Neuronal stem cell (in vitro differentiated cells): ENCODE measurements at regions not wholly inside any gene's neighbourhood (a gene's known extent, or its start where the extent isn't known, plus 50 kb on each side); places are given as distances from the start of the nearest gene placed in this dataset.
A peak's percentile ranks its signal among the peaks of the same experiment; 100 is the strongest.

Source experiments
- DNase-seq: peaks from one replicate; pipeline ENCODE4 v3.0.0-alpha.2; 2013; ENCODE audit warnings: low spot score
- H2AFZ ChIP-seq: one replicate; pipeline ENCODE4 v1.6.1; 2013; ENCODE audit warnings: mild to moderate bottlenecking, low read length, inconsistent platforms
- H2AK5ac ChIP-seq: 2 replicates; pipeline ENCODE4 v1.6.1; 2013; ENCODE audit warnings: low read depth, mild to moderate bottlenecking, inconsistent platforms, low read length, moderate library complexity, mixed read lengths
- H2BK120ac ChIP-seq: 2 replicates; pipeline ENCODE4 v1.6.1; 2013; ENCODE audit warnings: low read depth, mild to moderate bottlenecking, inconsistent platforms, low read length, moderate library complexity, mixed read lengths
- H2BK12ac ChIP-seq: one replicate; pipeline ENCODE4 v1.6.1; 2013; ENCODE audit warnings: low read length, inconsistent platforms
- H2BK15ac ChIP-seq: 2 replicates; pipeline ENCODE4 v1.6.1; 2013; ENCODE audit warnings: mild to moderate bottlenecking, low read length, inconsistent platforms, mixed read lengths
- H2BK5ac ChIP-seq: one replicate; pipeline ENCODE4 v1.6.1; 2013; ENCODE audit warnings: inconsistent platforms, mild to moderate bottlenecking, low read length, moderate library complexity
- H3K14ac ChIP-seq: one replicate; pipeline ENCODE4 v1.6.1; 2013; ENCODE audit warnings: low read length, inconsistent platforms
- H3K18ac ChIP-seq: 2 replicates; pipeline ENCODE4 v1.6.1; 2013; ENCODE audit warnings: low read length, inconsistent platforms
- H3K23ac ChIP-seq: 2 replicates; pipeline ENCODE4 v1.6.1; 2013; ENCODE audit warnings: low read depth, mild to moderate bottlenecking, mixed read lengths, low read length, inconsistent platforms; ENCODE audit not compliant: poor library complexity
- H3K27ac ChIP-seq: replicated peaks from 3 replicates; pipeline ENCODE4 v1.5.1; 2013; ENCODE audit warnings: low read length, inconsistent platforms
- H3K27me3 ChIP-seq, 3 experiments: 2 replicates each; pipeline ENCODE4 v1.6.1; 2013; ENCODE audit warnings: low read length in 3 of 3, mild to moderate bottlenecking in 2 of 3, inconsistent platforms in 1 of 3, low read depth in 1 of 3, mixed read lengths in 1 of 3, moderate library complexity in 1 of 3; ENCODE audit not compliant: control insufficient read depth in 3 of 3, insufficient read depth in 3 of 3
- H3K36me3 ChIP-seq, 2 donors: replicated peaks in 1 of 2; 2 replicates each; pipeline ENCODE4 v1.6.1; 2013; ENCODE audit warnings: low read length in 2 of 2; ENCODE audit not compliant: control insufficient read depth in 2 of 2, insufficient read depth in 2 of 2
- H3K4ac ChIP-seq: 2 replicates; pipeline ENCODE4 v1.6.1; 2013; ENCODE audit warnings: inconsistent platforms, mild to moderate bottlenecking, low read length, moderate library complexity
- H3K4me1 ChIP-seq, 2 donors: 1 replicate in 1 of 2; 2 replicates in 1 of 2; pipeline ENCODE4 v1.6.1; 2013; ENCODE audit warnings: low read length in 2 of 2, low read depth in 1 of 2; ENCODE audit not compliant: control insufficient read depth in 2 of 2, insufficient read depth in 1 of 2
- H3K4me2 ChIP-seq: one replicate; pipeline ENCODE4 v1.6.1; 2013; ENCODE audit warnings: mild to moderate bottlenecking, low read length, inconsistent platforms; ENCODE audit not compliant: insufficient read depth, poor library complexity, severe bottlenecking
- H3K4me3 ChIP-seq, 2 donors: 2 replicates each; pipeline ENCODE4 v1.5.1; 2013; ENCODE audit warnings: low read length in 2 of 2, mild to moderate bottlenecking in 2 of 2, inconsistent platforms in 1 of 2, moderate library complexity in 1 of 2
- H3K79me1 ChIP-seq: one replicate; pipeline ENCODE4 v1.6.1; 2013; ENCODE audit warnings: low read depth, mild to moderate bottlenecking, inconsistent platforms, low read length, moderate library complexity
- H3K9ac ChIP-seq: one replicate; pipeline ENCODE4 v1.6.1; 2013; ENCODE audit warnings: mild to moderate bottlenecking, low read depth, low read length, inconsistent platforms; ENCODE audit not compliant: poor library complexity
- H3K9me3 ChIP-seq, 2 donors: replicated peaks in 1 of 2; 2 replicates each; pipeline versions ENCODE3 to v1.6.1; 2013; ENCODE audit warnings: low read length in 2 of 2, mild to moderate bottlenecking in 2 of 2, inconsistent platforms in 1 of 2, low read depth in 1 of 2, mixed read lengths in 1 of 2, moderate library complexity in 1 of 2; ENCODE audit not compliant: control insufficient read depth in 2 of 2, insufficient read depth in 1 of 2
- H4K8ac ChIP-seq: one replicate; pipeline ENCODE4 v1.6.1; 2013; ENCODE audit warnings: low read depth, mild to moderate bottlenecking, inconsistent platforms, low read length, moderate library complexity
- H4K91ac ChIP-seq: one replicate; pipeline ENCODE4 v1.6.1; 2013; ENCODE audit warnings: low read length, low read depth, mild to moderate bottlenecking, inconsistent platforms; ENCODE audit not compliant: poor library complexity
- WGBS, 2 donors: extraction: QIAGEN DNeasy Blood & Tissue Kit; methylation state at CpG; one replicate each; pipeline ENCODE4 v1.1.7; 2013; ENCODE audit warnings: missing lambda C conversion rate in 2 of 2, mixed read lengths in 1 of 2; ENCODE audit not compliant: insufficient read length in 2 of 2, insufficient replicate concordance in 1 of 2; ENCODE audit errors: extremely low coverage in 2 of 2; 5-methylcytosine and 5-hydroxymethylcytosine counted together

DNA sequence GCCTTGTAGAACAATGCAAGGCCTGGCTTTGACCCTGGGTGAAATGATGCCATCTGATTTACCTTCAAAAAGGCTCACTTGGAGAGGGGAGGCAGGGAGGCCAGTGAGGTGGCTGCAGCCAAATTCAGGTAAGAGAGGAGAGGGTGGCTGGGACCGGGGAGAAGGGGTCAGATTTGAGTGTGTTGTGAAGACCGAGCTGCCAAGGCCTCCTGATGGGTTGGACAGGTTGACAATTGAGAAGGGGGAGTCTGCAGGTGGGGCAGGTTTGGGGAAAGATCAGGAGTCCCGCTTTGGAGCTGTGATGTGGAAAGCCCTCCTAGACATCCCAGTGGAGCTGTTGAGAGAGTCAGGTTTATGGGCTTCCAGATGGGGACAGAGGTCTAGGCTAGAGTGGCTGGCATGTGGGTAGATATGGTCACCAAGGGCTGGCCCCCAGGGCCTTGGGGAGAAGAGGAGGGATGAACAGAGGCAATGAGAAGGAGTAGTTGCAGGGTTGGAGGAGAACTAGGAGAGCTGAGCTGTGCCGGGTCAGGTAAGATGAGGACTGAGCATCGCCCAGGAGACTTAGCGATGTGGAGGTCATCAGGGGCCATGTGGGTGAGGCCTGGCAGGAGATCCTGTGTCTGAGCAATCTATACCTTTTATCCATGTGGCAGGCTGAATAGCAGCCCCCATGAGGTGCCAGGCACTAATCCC lies 70.5 kb upstream of the TOX2 start:
- no peak overlapping the region for H2AFZ ChIP-seq

DNA sequence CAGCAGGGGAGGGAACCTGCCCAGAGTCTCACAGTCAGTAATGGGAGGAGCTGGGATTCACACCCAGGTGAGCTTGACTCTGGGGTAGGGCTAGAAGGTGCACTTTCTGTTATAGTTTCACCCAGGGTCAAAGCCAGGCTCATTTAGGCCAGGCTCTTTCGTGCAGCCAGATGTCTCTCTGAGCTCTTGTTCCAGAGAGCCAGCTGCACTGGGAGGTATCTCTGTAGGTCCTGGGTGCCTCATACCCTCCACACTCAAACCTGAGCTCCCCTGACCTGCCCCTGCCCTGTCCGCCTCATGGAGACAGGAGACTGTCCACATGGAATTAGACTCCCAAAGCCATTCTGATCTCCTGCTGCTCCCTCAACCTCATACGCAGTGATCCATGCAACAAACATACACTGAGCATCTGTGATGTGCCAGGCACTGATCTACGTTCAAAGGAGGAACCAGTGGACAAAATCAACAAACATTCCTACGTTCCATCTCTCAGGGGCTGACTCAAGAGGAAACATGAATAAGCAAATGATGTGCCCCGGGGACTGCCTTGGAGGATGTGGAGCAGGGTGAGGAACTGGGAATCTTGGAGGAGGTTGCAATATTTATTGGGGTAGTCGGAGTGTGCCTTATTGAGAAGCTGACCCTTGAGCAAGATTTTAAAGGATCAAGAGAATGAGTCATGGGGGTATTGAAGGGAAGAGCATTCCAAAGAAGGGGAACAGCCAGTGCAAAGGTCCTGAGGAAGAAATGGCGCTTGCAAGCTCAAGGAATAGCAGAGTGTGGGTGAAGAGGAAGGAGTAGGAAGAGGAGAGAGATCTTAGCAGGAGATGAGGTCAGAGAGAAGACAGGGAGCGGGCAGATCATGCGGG lies 71.3 kb upstream of the TOX2 start:
- Histone ChIP-seq H4K8ac (peak overlapping the region; percentile 58), H2BK5ac (no peak overlapping the region), H4K91ac (no peak overlapping the region), H3K14ac (no peak overlapping the region), H3K79me1 (no peaks in the 10 kb centered on the region), H3K27me3 (peaks cover 0 to 2% (median 0%) of the 10 kb centered on the region in 3 experiments), H2BK12ac (no peak overlapping the region), H3K4me2 (no peak overlapping the region), H2AK5ac (no peak overlapping the region), H2BK15ac (no peak overlapping the region), H2AFZ (no peak overlapping the region), H3K9ac (no peak overlapping the region), H3K27ac (no peak overlapping the region), H3K4me1 (peaks cover 0 to 11% of the 10 kb centered on the region in 2 donors), H3K23ac (peak overlapping the region; percentile 5), H3K36me3 (no peaks in the 10 kb centered on the region), H2BK120ac (no peak overlapping the region), H3K18ac (no peak overlapping the region), H3K4ac (no peak overlapping the region), H3K9me3 (no peaks in the 10 kb centered on the region), H3K4me3 (no peak overlapping the region)
- no peak for DNase-seq
- WGBS, 2 donors, result no CpG with 5 or more reads among the region's 10 CpGs

More for the DNA sequence above, 70.5 kb upstream of the TOX2 start:
- H3K9me3 ChIP-seq, result no peaks in the 10 kb centered on the region
- no peak overlapping the region for H3K4me3 ChIP-seq
- H2BK15ac ChIP-seq, result no peak overlapping the region
- H2AK5ac ChIP-seq, result peak overlapping the region; percentile 10
- H3K27me3 ChIP-seq, result peaks cover 0 to 2% (median 0%) of the 10 kb centered on the region in 3 experiments
- H3K79me1 ChIP-seq, result no peaks in the 10 kb centered on the region
- no peak overlapping the region for H3K4ac ChIP-seq
- no peak overlapping the region for H3K14ac ChIP-seq
- no peaks in the 10 kb centered on the region for H3K36me3 ChIP-seq
- peak overlapping the region; percentile 27 for H2BK120ac ChIP-seq
- H3K4me2 ChIP-seq, result no peak overlapping the region
- no peak overlapping the region for H3K18ac ChIP-seq
- no peak overlapping the region for H4K91ac ChIP-seq
- no peak overlapping the region for H3K27ac ChIP-seq
- peak overlapping the region; percentile 56 for H2BK5ac ChIP-seq
- WGBS, 2 donors, result no CpG with 5 or more reads among the region's 6 CpGs
- DNase-seq, result no peak
- peak overlapping the region; percentile 44 for H2BK12ac ChIP-seq
- no peak overlapping the region for H4K8ac ChIP-seq
- peaks cover 0 to 11% of the 10 kb centered on the region in 2 donors for H3K4me1 ChIP-seq
- no peak overlapping the region for H3K9ac ChIP-seq
- peak overlapping the region; percentile 5 for H3K23ac ChIP-seq

DNA sequence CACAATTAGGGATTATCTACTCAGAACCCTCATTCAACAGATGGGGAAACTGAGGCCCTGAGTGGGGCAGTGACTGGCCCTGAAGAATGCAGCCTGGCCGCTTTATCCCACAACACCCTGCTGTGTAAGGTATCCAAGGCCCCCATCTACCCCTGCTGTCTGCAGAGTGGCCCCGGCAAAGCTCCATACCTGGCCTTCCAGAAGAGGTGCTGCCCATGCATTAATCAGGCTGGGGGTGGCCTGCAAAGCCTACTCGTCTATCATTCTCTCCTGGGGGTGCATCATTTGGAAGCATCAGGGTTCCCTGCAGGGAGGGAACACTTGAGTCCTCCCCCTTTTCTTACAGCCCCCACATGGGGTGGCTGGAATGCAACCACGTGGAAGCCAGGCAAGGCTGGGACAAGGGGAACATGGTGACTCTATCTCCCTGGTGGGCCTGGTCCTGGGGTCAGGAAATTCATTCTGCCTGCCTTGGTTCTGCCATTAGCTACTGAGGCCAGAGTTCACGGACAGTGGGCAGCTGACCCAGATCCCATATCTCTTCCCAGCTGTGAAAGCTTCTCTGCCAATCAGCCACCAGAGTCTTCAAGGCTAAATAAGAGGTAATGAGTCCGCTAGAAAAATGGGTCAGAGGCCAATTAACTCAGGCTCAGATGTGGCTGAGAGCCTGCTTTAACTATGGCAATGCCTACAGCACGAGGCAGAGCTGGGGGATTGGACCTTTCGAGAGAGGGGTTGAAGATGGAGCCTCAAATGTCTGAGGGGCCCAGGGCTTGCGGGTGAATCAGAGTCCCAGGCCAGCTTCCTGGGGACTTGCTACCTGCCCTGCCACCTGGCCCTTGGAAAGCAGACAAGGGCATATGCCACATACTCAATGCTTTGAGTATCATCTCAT lies 72.3 kb upstream of the TOX2 start:
- H3K4ac ChIP-seq, result no peak overlapping the region
- H2BK120ac ChIP-seq, result no peak overlapping the region
- H3K4me3 ChIP-seq, result no peak overlapping the region
- H2AK5ac ChIP-seq, result no peak overlapping the region
- peak overlapping the region; percentile 58 for H4K8ac ChIP-seq
- H3K4me2 ChIP-seq, result no peak overlapping the region
- peaks cover 0 to 2% (median 0%) of the 10 kb centered on the region in 3 experiments for H3K27me3 ChIP-seq
- WGBS, 2 donors, result no CpG with 5 or more reads among the region's 9 CpGs
- H3K27ac ChIP-seq, result no peak overlapping the region
- no peak for DNase-seq
- H2BK15ac ChIP-seq, result no peak overlapping the region
- no peak overlapping the region for H2AFZ ChIP-seq
- no peak overlapping the region for H4K91ac ChIP-seq
- no peaks in the 10 kb centered on the region for H3K36me3 ChIP-seq
- H3K9ac ChIP-seq, result no peak overlapping the region
- no peak overlapping the region for H3K14ac ChIP-seq
- H2BK5ac ChIP-seq, result peak overlapping the region; percentile 39
- H2BK12ac ChIP-seq, result no peak overlapping the region
- no peak overlapping the region for H3K23ac ChIP-seq
- H3K4me1 ChIP-seq, result peaks cover 0 to 11% of the 10 kb centered on the region in 2 donors
- H3K18ac ChIP-seq, result peak overlapping the region; percentile 40
- no peaks in the 10 kb centered on the region for H3K9me3 ChIP-seq
- no peaks in the 10 kb centered on the region for H3K79me1 ChIP-seq
